A549 (cell line): ENCODE measurements at regions not wholly inside any gene's neighbourhood (a gene's known extent, or its start where the extent isn't known, plus 50 kb on each side); places are given as distances from the start of the nearest gene placed in this dataset.

Experiments used
- FOXS1 ChIP-seq: fragments of 250-450 bp; sonication (Bioruptor Pico); IDR thresholded peaks from 2 replicates; pipeline ENCODE4 v1.5.0; 2020; ENCODE audit warnings: mild to moderate bottlenecking, moderate library complexity
- RAD21 ChIP-seq, 2 experiments: fragments of >200 bp in 1 of 2; sonication (Bioruptor Twin) in 1 of 2; formaldehyde crosslinking in 1 of 2; IDR thresholded peaks in 1 of 2; conservative IDR thresholded peaks in 1 of 2; 2 replicates in 1 of 2; 3 replicates in 1 of 2; pipeline ENCODE4 v1.6.1; 2012 to 2018; ENCODE audit warnings: inconsistent platforms in 1 of 2
- SMC3 ChIP-seq: fragments of >200 bp; sonication (Bioruptor Twin); formaldehyde crosslinking; IDR thresholded peaks from 3 replicates; pipeline ENCODE4 v1.6.1; 2018; ENCODE audit warnings: inconsistent platforms
- TF ChIP-seq, protein P1 (sequence below): fragments of >200 bp; sonication (Bioruptor Twin); formaldehyde crosslinking; IDR thresholded peaks from 3 replicates; pipeline ENCODE4 v1.5.1; 2016
- TF ChIP-seq, protein P2 (sequence below): fragments of 200-600 bp; sonication (generic); IDR thresholded peaks from 2 replicates; pipeline ENCODE4 v1.6.1; 2016; ENCODE audit warnings: antibody characterized with exemption, mild to moderate bottlenecking, moderate library complexity

DNA sequence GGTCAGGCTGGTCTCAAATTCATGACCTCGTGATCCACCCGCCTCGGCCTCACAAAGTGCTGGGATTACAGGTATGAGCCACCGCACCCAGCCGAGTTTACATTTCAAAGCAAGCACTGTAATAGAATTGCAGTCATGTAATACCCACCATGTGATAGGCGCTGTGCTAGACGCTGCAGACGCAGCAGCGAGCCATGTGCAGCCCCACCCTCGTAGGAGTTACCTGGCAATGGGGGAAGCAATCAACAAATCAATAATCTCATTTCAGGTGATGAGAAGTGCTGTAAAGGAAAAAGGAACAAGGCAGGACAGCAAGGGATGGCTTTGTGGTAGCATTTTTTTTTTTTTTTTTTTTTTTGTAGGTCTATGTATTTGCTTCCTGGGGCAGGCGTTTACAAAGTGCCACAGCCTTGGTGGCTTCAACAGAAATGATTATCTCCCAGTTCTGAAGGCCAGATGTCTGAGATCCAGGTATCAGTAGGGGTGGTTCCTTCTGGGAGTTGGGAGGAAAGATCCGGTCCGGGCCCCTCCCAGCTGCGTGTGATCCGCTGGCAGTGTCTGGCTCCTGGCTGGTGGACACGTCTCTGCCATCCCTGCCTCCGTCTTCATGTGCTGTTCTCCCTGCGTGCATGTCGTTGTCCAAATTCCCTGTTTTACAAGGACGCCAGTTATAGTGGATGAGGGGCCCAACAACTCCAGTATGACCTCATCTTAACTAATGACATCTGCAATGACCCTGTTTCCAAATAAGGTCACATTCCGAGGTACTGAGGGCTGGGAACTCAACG is 72.8 kb downstream of the TNFAIP2 start:
- TF ChIP-seq FOXS1 (CRISPR knock-in tag) (no peak), RAD21 (conservative IDR thresholded peaks at IDR 0.05 in 1 of 2, IDR thresholded peaks at IDR 0.05 in 1 of 2) (no peak), SMC3 (no peak)
- TF ChIP-seq, protein P1, sequence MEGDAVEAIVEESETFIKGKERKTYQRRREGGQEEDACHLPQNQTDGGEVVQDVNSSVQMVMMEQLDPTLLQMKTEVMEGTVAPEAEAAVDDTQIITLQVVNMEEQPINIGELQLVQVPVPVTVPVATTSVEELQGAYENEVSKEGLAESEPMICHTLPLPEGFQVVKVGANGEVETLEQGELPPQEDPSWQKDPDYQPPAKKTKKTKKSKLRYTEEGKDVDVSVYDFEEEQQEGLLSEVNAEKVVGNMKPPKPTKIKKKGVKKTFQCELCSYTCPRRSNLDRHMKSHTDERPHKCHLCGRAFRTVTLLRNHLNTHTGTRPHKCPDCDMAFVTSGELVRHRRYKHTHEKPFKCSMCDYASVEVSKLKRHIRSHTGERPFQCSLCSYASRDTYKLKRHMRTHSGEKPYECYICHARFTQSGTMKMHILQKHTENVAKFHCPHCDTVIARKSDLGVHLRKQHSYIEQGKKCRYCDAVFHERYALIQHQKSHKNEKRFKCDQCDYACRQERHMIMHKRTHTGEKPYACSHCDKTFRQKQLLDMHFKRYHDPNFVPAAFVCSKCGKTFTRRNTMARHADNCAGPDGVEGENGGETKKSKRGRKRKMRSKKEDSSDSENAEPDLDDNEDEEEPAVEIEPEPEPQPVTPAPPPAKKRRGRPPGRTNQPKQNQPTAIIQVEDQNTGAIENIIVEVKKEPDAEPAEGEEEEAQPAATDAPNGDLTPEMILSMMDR: no peak
- TF ChIP-seq, protein P2, sequence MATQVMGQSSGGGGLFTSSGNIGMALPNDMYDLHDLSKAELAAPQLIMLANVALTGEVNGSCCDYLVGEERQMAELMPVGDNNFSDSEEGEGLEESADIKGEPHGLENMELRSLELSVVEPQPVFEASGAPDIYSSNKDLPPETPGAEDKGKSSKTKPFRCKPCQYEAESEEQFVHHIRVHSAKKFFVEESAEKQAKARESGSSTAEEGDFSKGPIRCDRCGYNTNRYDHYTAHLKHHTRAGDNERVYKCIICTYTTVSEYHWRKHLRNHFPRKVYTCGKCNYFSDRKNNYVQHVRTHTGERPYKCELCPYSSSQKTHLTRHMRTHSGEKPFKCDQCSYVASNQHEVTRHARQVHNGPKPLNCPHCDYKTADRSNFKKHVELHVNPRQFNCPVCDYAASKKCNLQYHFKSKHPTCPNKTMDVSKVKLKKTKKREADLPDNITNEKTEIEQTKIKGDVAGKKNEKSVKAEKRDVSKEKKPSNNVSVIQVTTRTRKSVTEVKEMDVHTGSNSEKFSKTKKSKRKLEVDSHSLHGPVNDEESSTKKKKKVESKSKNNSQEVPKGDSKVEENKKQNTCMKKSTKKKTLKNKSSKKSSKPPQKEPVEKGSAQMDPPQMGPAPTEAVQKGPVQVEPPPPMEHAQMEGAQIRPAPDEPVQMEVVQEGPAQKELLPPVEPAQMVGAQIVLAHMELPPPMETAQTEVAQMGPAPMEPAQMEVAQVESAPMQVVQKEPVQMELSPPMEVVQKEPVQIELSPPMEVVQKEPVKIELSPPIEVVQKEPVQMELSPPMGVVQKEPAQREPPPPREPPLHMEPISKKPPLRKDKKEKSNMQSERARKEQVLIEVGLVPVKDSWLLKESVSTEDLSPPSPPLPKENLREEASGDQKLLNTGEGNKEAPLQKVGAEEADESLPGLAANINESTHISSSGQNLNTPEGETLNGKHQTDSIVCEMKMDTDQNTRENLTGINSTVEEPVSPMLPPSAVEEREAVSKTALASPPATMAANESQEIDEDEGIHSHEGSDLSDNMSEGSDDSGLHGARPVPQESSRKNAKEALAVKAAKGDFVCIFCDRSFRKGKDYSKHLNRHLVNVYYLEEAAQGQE: no peak
